Mesenchymal stem cell (in vitro differentiated cells and primary cell): ENCODE measurements at regions not wholly inside any gene's neighbourhood (a gene's known extent, or its start where the extent isn't known, plus 50 kb on each side); places are given as distances from the start of the nearest gene placed in this dataset.
A peak's percentile ranks its signal among the peaks of the same experiment; 100 is the strongest.

ENCODE experiments used
- DNase-seq: peaks from one replicate; pipeline ENCODE4 v3.0.0-alpha.2; 2013
- H2AFZ ChIP-seq: one replicate; pipeline ENCODE4 v1.6.1; 2013; ENCODE audit warnings: low read depth, mild to moderate bottlenecking, control low read depth, inconsistent platforms, low read length, moderate library complexity
- H2AK5ac ChIP-seq: 2 replicates; pipeline ENCODE4 v1.6.1; 2013; ENCODE audit warnings: low read length, moderate library complexity, mild to moderate bottlenecking, inconsistent platforms; ENCODE audit not compliant: severe bottlenecking
- H2BK120ac ChIP-seq: one replicate; pipeline ENCODE4 v1.6.1; 2013; ENCODE audit warnings: low read depth, mild to moderate bottlenecking, inconsistent platforms, low read length, moderate library complexity
- H2BK12ac ChIP-seq, 2 experiments: one replicate each; pipeline ENCODE4 v1.6.1; 2013; ENCODE audit warnings: inconsistent platforms in 2 of 2, low read length in 2 of 2, mild to moderate bottlenecking in 2 of 2, moderate library complexity in 2 of 2, control low read depth in 1 of 2
- H2BK15ac ChIP-seq: one replicate; pipeline ENCODE4 v1.6.1; 2013; ENCODE audit warnings: mild to moderate bottlenecking, low read depth, inconsistent platforms; ENCODE audit not compliant: poor library complexity, severe bottlenecking
- H2BK5ac ChIP-seq: 2 replicates; pipeline ENCODE4 v1.6.1; 2013; ENCODE audit warnings: low read depth, mild to moderate bottlenecking, low read length, control low read depth, inconsistent platforms; ENCODE audit not compliant: poor library complexity, severe bottlenecking
- H3K14ac ChIP-seq, 2 experiments: one replicate each; pipeline ENCODE4 v1.6.1; 2013; ENCODE audit warnings: inconsistent platforms in 2 of 2, low read length in 2 of 2, control low read depth in 1 of 2, mild to moderate bottlenecking in 1 of 2, moderate library complexity in 1 of 2
- H3K18ac ChIP-seq, 2 experiments: one replicate each; pipeline ENCODE4 v1.6.1; 2013; ENCODE audit warnings: inconsistent platforms in 2 of 2, low read length in 2 of 2, control low read depth in 1 of 2, low read depth in 1 of 2, mild to moderate bottlenecking in 1 of 2
- H3K23ac ChIP-seq, 2 experiments: one replicate each; pipeline ENCODE4 v1.6.1; 2013; ENCODE audit warnings: inconsistent platforms in 2 of 2, low read length in 2 of 2, mild to moderate bottlenecking in 2 of 2, moderate library complexity in 2 of 2, control low read depth in 1 of 2
- H3K27ac ChIP-seq: 2 replicates; pipeline ENCODE4 v1.5.1; 2013; ENCODE audit warnings: mild to moderate bottlenecking, moderate library complexity, low read length, control low read depth, inconsistent platforms; ENCODE audit not compliant: poor library complexity, severe bottlenecking
- H3K27me3 ChIP-seq, 2 experiments: 2 replicates each; pipeline versions ENCODE4 v1.6.1 to v1.7.0; 2013; ENCODE audit warnings: low read length in 2 of 2, mild to moderate bottlenecking in 2 of 2, moderate library complexity in 2 of 2, control low read depth in 1 of 2, inconsistent platforms in 1 of 2; ENCODE audit not compliant: control insufficient read depth in 1 of 2, insufficient read depth in 1 of 2
- H3K36me3 ChIP-seq, 2 experiments: 2 replicates each; pipeline versions ENCODE4 v1.6.1 to v1.7.0; 2013; ENCODE audit warnings: low read length in 2 of 2, control low read depth in 1 of 2, inconsistent platforms in 1 of 2, low read depth in 1 of 2, mild to moderate bottlenecking in 1 of 2; ENCODE audit not compliant: insufficient read depth in 2 of 2, control insufficient read depth in 1 of 2
- H3K4ac ChIP-seq, 2 experiments: one replicate each; pipeline ENCODE4 v1.6.1; 2013; ENCODE audit warnings: inconsistent platforms in 2 of 2, low read length in 2 of 2, mild to moderate bottlenecking in 2 of 2, moderate library complexity in 2 of 2, control low read depth in 1 of 2, low read depth in 1 of 2
- H3K4me1 ChIP-seq: 2 replicates; pipeline ENCODE4 v1.6.1; 2013; ENCODE audit warnings: low read depth, low read length, control low read depth; ENCODE audit not compliant: control insufficient read depth, insufficient read depth
- H3K4me2 ChIP-seq: 2 replicates; pipeline ENCODE4 v1.6.1; 2013; ENCODE audit warnings: low read length, mild to moderate bottlenecking, inconsistent platforms; ENCODE audit not compliant: poor library complexity, severe bottlenecking
- H3K4me3 ChIP-seq, 2 experiments: 2 replicates each; pipeline versions ENCODE4 v1.5.1 to v1.7.0; 2013; ENCODE audit warnings: low read length in 2 of 2, mild to moderate bottlenecking in 2 of 2, control low read depth in 1 of 2, low read depth in 1 of 2; ENCODE audit not compliant: insufficient read depth in 1 of 2
- H3K79me1 ChIP-seq: replicated peaks from 2 replicates; pipeline ENCODE4 v1.6.1; 2013; ENCODE audit warnings: mild to moderate bottlenecking, control low read depth, low read length, inconsistent platforms; ENCODE audit not compliant: poor library complexity, severe bottlenecking
- H3K9ac ChIP-seq: 2 replicates; pipeline ENCODE4 v1.7.0; 2013; ENCODE audit warnings: mild to moderate bottlenecking, low read length, moderate library complexity
- H3K9me3 ChIP-seq: 2 replicates; pipeline ENCODE4 v1.7.0; 2013; ENCODE audit warnings: mild to moderate bottlenecking, low read length; ENCODE audit not compliant: control insufficient read depth
- H4K8ac ChIP-seq: one replicate; pipeline ENCODE4 v1.6.1; 2013; ENCODE audit warnings: inconsistent platforms, mild to moderate bottlenecking, low read length, moderate library complexity
- H4K91ac ChIP-seq: one replicate; pipeline ENCODE4 v1.6.1; 2013; ENCODE audit warnings: mild to moderate bottlenecking, low read length, inconsistent platforms
- WGBS: methylation state at CpG from one replicate; pipeline ENCODE4 v1.1.7; 2013; ENCODE audit warnings: mixed read lengths; 5-methylcytosine and 5-hydroxymethylcytosine counted together

- H3K18ac ChIP-seq = no peak overlapping the region
- 93% methylated on average over 3 of the region's 3 CpGs for WGBS
- DNase-seq = no peak
- H3K4me2 ChIP-seq = no peak overlapping the region
- H2BK5ac ChIP-seq = no peak overlapping the region
- H2AFZ ChIP-seq = no peak overlapping the region
- no peak overlapping the region for H3K23ac ChIP-seq
- no peaks in the 10 kb centered on the region for H3K79me1 ChIP-seq
- no peak overlapping the region for H4K91ac ChIP-seq
- no peak overlapping the region for H3K14ac ChIP-seq
- no peaks in the 10 kb centered on the region for H3K9me3 ChIP-seq
- H3K4me3 ChIP-seq = no peak overlapping the region
- H2BK120ac ChIP-seq = no peak overlapping the region
- no peak overlapping the region for H2AK5ac ChIP-seq
- H3K9ac ChIP-seq = no peak overlapping the region
- no peak overlapping the region for H3K27ac ChIP-seq
- H3K27me3 ChIP-seq = no peaks in the 10 kb centered on the region
- H2BK15ac ChIP-seq = no peak overlapping the region
- H3K36me3 ChIP-seq = no peaks in the 10 kb centered on the region
- H2BK12ac ChIP-seq = no peak overlapping the region
- H3K4ac ChIP-seq = no peak overlapping the region
- no peaks in the 10 kb centered on the region for H3K4me1 ChIP-seq
- H4K8ac ChIP-seq = no peak overlapping the region
Measured at GRCh38 chr19:27889156-27889555, 1323.8 kb downstream of the UQCRFS1 start.

- H3K14ac ChIP-seq = no peak overlapping the region
- H2BK5ac ChIP-seq = no peak overlapping the region
- WGBS = 27% methylated on average over 2 of the region's 2 CpGs
- H2BK120ac ChIP-seq = no peak overlapping the region
- H4K91ac ChIP-seq = no peak overlapping the region
- H3K27me3 ChIP-seq = no peaks in the 10 kb centered on the region
- H3K18ac ChIP-seq = no peak overlapping the region
- no peak overlapping the region for H3K23ac ChIP-seq
- H3K4me3 ChIP-seq = peak overlapping the region in 1 of 2 experiments; percentile 37
- no peak overlapping the region for H3K9ac ChIP-seq
- no peak overlapping the region for H3K4ac ChIP-seq
- no peaks in the 10 kb centered on the region for H3K9me3 ChIP-seq
- no peak overlapping the region for H2AFZ ChIP-seq
- no peak overlapping the region for H2BK15ac ChIP-seq
- H4K8ac ChIP-seq = no peak overlapping the region
- no peaks in the 10 kb centered on the region for H3K36me3 ChIP-seq
- H2BK12ac ChIP-seq = no peak overlapping the region
- H3K4me2 ChIP-seq = no peak overlapping the region
- no peak overlapping the region for H3K27ac ChIP-seq
- no peaks in the 10 kb centered on the region for H3K4me1 ChIP-seq
- no peak for DNase-seq
- no peaks in the 10 kb centered on the region for H3K79me1 ChIP-seq
- no peak overlapping the region for H2AK5ac ChIP-seq
Measured at GRCh38 chr19:27887946-27888345, 1325.0 kb downstream of the UQCRFS1 start.

DNA sequence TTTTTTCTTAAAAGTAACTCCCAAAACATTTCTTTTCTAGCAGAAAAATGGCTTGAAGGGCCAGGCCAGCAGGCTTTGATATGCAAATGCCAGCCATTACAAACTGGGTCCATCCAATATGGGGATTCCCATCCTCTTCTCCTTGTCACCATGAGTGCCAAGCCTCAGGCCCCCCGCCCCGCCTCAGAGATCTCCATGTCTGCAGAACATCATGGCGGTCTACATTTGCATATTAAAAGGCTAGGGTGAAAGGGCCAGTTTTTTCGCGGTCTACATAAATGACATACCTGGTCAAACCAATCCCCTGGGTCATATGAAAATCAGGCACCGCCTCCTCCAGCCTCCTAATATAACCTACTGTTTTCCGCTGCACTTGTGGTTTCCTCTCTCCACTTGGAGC lies 1327.6 kb downstream of the UQCRFS1 start:
- Histone ChIP-seq H2AFZ (no peak overlapping the region), H3K9me3 (no peaks in the 10 kb centered on the region), H3K18ac (no peak overlapping the region), H2BK120ac (no peak overlapping the region), H3K79me1 (no peaks in the 10 kb centered on the region), H2BK5ac (no peak overlapping the region), H4K8ac (no peak overlapping the region), H4K91ac (no peak overlapping the region), H3K4me1 (no peaks in the 10 kb centered on the region), H3K14ac (no peak overlapping the region), H2BK15ac (no peak overlapping the region), H3K9ac (no peak overlapping the region), H3K4ac (no peak overlapping the region), H3K4me3 (no peak overlapping the region), H3K36me3 (no peaks in the 10 kb centered on the region), H3K27me3 (no peaks in the 10 kb centered on the region), H2BK12ac (no peak overlapping the region), H3K4me2 (no peak overlapping the region), H3K27ac (no peak overlapping the region), H2AK5ac (no peak overlapping the region), H3K23ac (no peak overlapping the region)
- WGBS = 83% methylated on average over 7 of the region's 7 CpGs
- DNase-seq = no peak

- Histone ChIP-seq H3K23ac (no peak overlapping the region), H3K4me2 (no peak overlapping the region), H2BK120ac (no peak overlapping the region), H3K4me1 (no peaks in the 10 kb centered on the region), H3K4ac (no peak overlapping the region), H2AK5ac (no peak overlapping the region), H3K27me3 (no peaks in the 10 kb centered on the region), H3K27ac (no peak overlapping the region), H4K8ac (no peak overlapping the region), H3K79me1 (no peaks in the 10 kb centered on the region), H2AFZ (no peak overlapping the region), H2BK12ac (no peak overlapping the region), H2BK15ac (no peak overlapping the region), H3K36me3 (no peaks in the 10 kb centered on the region), H3K9me3 (no peaks in the 10 kb centered on the region), H3K4me3 (no peak overlapping the region), H4K91ac (no peak overlapping the region), H2BK5ac (no peak overlapping the region), H3K14ac (no peak overlapping the region), H3K18ac (no peak overlapping the region), H3K9ac (no peak overlapping the region)
- DNase-seq = no peak
- no CpG with 5 or more reads among the region's 2 CpGs for WGBS
Measured at GRCh38 chr19:27884376-27884775, 1328.6 kb downstream of the UQCRFS1 start.
